ENCODE measurements at regions not wholly inside any gene's neighbourhood (a gene's known extent, or its start where the extent isn't known, plus 50 kb on each side); places are given as distances from the start of the nearest gene placed in this dataset.

DNA sequence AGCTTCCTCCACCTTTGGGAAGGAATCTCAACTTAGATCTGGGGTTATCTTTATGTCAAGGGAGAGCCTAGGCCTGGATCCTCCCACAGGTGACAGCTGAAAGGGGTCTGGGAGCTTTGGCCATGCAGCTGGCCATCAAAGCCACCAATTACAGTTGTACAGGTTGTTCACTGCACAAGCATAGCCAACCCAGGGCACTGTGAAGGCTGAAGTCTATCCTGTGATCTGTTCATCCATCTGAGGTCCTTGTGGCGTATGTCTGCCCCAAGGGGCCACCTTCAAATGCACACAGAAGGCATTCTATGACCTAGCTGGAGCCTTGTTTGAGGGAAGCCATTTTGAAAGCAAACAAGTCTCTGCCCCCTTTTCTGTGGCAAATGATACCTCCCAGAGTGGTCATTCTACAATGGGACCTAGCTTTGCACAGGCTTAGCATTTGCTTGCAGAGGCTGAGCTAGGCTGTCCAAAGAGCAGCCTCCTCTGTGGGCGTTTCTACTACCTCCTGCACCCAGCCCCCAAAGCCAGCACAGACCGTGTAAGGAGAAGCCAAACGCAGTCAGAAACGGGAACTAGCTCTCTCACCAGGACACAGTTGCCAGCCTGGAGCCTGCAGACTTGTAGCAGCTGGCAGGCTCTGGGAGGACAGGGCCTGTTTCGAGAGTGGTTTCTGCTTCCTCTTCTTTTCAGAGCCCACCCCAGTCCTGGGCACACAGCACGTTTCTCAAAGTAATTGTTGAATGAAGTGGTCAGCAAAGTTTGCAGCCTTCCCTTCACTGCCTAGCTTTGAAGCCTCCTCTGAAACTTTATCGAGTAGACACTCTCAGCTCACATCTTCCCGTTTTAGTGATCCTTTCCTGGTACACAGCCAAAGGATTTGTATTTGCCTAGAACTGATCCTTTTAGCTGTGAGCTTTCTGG is 157.3 kb upstream of the SMAD3 start:
- Histone ChIP-seq H3K4me1 (ENCODE audit: control insufficient read depth in 3 of 3, insufficient read depth in 2 of 3, low read depth in 1 of 3, low read length in 2 of 3) (no peaks in the 10 kb centered on the region), H3K36me3 (ENCODE audit: control insufficient read depth in 3 of 3, insufficient read depth in 2 of 3, low read depth in 1 of 3, low read length in 3 of 3) (no peaks in the 10 kb centered on the region)

DNA sequence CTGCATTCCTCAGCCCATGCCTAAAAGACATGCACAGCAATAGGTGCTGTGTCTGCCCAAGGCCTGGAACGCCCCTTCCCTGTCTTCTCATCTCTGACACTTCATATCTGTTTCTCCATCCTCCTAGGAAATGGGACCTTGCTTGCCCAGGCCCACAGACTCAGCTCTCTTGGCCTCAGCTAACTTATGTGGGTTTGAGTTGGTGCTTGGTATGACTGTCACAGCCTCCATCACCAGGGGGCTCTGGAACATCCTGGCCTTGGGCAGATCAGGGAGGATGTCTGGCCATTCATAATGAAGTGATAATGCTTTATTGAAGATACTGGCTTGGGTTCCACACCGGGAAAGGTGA is 156.7 kb upstream of the SMAD3 start:
- peaks cover 0 to 3% of the 10 kb centered on the region in 2 donors for H3K9me3 ChIP-seq (ENCODE audit: control insufficient read depth in 2 of 2, insufficient read depth in 1 of 2, low read depth in 1 of 2, low read length in 1 of 2)
- H3K27ac ChIP-seq (ENCODE audit: low read depth in 1 of 3, low read length in 2 of 3) = no peak overlapping the region
- FAIRE-seq (no peak), DNase-seq (no peak)
- H3K27me3 ChIP-seq (ENCODE audit: control insufficient read depth in 3 of 3, insufficient read depth in 3 of 3, low read length in 3 of 3) = peaks cover 0 to 4% (median 0%) of the 10 kb centered on the region in 3 donors
- no peaks in the 10 kb centered on the region for H3K36me3 ChIP-seq (ENCODE audit: control insufficient read depth in 3 of 3, insufficient read depth in 2 of 3, low read depth in 1 of 3, low read length in 3 of 3)
- H3K4me3 ChIP-seq (ENCODE audit: low read depth in 1 of 3, low read length in 3 of 3) = no peak overlapping the region
- no peaks in the 10 kb centered on the region for H3K4me1 ChIP-seq (ENCODE audit: control insufficient read depth in 3 of 3, insufficient read depth in 2 of 3, low read depth in 1 of 3, low read length in 2 of 3)
- 46 to 87% (median 62%) methylated on average over 2 of the region's 2 CpGs for WGBS, 3 donors

More for the DNA sequence above, 157.3 kb upstream of the SMAD3 start:
- DNase-seq = no peak
- 48 to 52% (median 52%) methylated on average over 9 of the region's 9 CpGs for WGBS, 3 donors
- Histone ChIP-seq H3K4me3 (ENCODE audit: low read depth in 1 of 3, low read length in 3 of 3) (no peak overlapping the region), H3K27ac (ENCODE audit: low read depth in 1 of 3, low read length in 2 of 3) (no peak overlapping the region), H3K9me3 (ENCODE audit: control insufficient read depth in 2 of 2, insufficient read depth in 1 of 2, low read depth in 1 of 2, low read length in 1 of 2) (peaks cover 0 to 3% of the 10 kb centered on the region in 2 donors), H3K27me3 (ENCODE audit: control insufficient read depth in 3 of 3, insufficient read depth in 3 of 3, low read length in 3 of 3) (peaks cover 0 to 4% (median 0%) of the 10 kb centered on the region in 3 donors)
- no peak for FAIRE-seq

DNA sequence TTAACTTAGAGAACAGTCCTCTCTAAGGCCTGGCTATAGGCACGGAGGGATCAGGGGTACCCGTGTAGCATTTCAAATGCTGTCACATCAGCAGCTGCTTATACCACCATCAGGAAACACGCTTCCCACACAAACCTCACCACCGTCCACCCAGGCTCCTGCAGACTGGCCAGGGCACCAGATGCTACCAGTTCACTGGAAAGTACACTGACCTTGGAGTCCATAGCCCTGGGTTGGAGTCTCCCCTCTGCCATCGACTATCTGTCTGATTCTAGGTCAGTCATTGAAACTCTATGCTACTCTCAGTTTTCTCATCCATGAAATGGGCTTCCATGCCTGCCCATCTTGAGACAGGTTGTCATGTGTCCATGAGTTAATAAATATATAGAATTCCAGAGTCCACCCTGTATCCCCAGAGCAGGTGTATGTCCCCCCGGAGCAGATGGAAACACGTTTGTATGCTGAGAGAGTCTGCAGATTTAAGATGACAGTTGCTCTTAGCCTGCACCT is 156.0 kb upstream of the SMAD3 start:
- H3K36me3 ChIP-seq (ENCODE audit: control insufficient read depth in 3 of 3, insufficient read depth in 2 of 3, low read depth in 1 of 3, low read length in 3 of 3) = no peaks in the 10 kb centered on the region
- H3K27me3 ChIP-seq (ENCODE audit: control insufficient read depth in 3 of 3, insufficient read depth in 3 of 3, low read length in 3 of 3) = peaks cover 0 to 4% (median 0%) of the 10 kb centered on the region in 3 donors
- H3K4me3 ChIP-seq (ENCODE audit: low read depth in 1 of 3, low read length in 3 of 3) = no peak overlapping the region
- H3K27ac ChIP-seq (ENCODE audit: low read depth in 1 of 3, low read length in 2 of 3) = no peak overlapping the region
- H3K9me3 ChIP-seq (ENCODE audit: control insufficient read depth in 2 of 2, insufficient read depth in 1 of 2, low read depth in 1 of 2, low read length in 1 of 2) = peaks cover 0 to 3% of the 10 kb centered on the region in 2 donors
- H3K4me1 ChIP-seq (ENCODE audit: control insufficient read depth in 3 of 3, insufficient read depth in 2 of 3, low read depth in 1 of 3, low read length in 2 of 3) = no peaks in the 10 kb centered on the region
- DNase-seq = no peak
- WGBS, 3 donors = 81 to 84% (median 82%) methylated on average over 7 of the region's 7 CpGs
- FAIRE-seq = no peak

DNA sequence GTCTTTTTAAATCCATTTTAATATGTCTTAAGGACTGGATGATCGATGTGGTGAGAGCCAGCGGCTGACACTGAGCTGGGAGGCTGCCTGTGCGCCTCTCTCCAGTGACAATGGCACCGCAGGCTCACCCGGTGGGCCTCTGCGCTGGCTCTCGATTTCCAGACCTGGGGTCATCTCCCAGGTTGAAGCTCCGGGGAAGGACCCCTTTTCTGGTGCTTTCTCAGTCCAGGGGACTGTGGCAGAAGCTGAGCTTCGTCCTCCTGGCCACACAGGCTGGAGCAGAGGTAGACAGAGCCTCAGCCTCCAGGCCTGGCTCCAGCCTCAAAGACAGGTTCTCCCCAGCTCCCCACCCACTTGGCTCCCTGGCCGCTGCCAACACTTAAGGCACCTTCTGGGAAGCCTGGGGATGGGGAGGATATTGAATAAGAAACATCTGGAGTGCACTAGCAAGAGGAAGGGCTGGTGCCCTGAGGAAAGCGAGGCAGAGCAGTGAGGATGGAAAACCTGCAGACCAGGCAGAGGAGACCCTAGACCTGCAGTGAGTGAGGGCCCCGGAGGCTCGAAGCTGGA is 154.2 kb upstream of the SMAD3 start:
- FAIRE-seq = no peak
- H3K27ac ChIP-seq (ENCODE audit: low read depth in 1 of 3, low read length in 2 of 3) = no peak overlapping the region
- no peak for DNase-seq
- WGBS, 3 donors = 87 to 90% (median 88%) methylated on average over 13 of the region's 13 CpGs
- H3K9me3 ChIP-seq (ENCODE audit: control insufficient read depth in 2 of 2, insufficient read depth in 1 of 2, low read depth in 1 of 2, low read length in 1 of 2) = no peaks in the 10 kb centered on the region
- H3K4me1 ChIP-seq (ENCODE audit: control insufficient read depth in 3 of 3, insufficient read depth in 2 of 3, low read depth in 1 of 3, low read length in 2 of 3) = no peaks in the 10 kb centered on the region
- H3K27me3 ChIP-seq (ENCODE audit: control insufficient read depth in 3 of 3, insufficient read depth in 3 of 3, low read length in 3 of 3) = peaks cover 0 to 4% (median 0%) of the 10 kb centered on the region in 3 donors
- no peak overlapping the region for H3K4me3 ChIP-seq (ENCODE audit: low read depth in 1 of 3, low read length in 3 of 3)
- H3K36me3 ChIP-seq (ENCODE audit: control insufficient read depth in 3 of 3, insufficient read depth in 2 of 3, low read depth in 1 of 3, low read length in 3 of 3) = no peaks in the 10 kb centered on the region

DNA sequence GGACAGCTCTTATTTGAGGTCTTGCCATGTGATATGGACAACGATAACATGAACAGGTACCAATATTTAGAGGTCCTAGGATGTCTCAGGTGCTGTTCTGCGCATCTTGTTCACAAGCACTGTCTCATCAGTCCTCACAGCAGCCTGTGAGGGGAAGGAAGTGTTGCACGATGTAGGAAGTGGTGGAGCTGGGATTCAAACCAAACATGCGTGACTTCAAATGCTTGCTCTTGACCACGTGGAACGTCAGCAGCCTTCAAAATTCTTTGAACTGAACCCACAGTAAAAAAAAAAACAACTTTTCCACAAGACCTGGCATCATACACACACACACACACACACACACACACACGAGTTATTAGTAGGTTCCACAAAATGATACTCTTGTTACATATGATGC is 153.4 kb upstream of the SMAD3 start:
- Histone ChIP-seq H3K9me3 (ENCODE audit: control insufficient read depth in 2 of 2, insufficient read depth in 1 of 2, low read depth in 1 of 2, low read length in 1 of 2) (no peaks in the 10 kb centered on the region), H3K4me3 (ENCODE audit: low read depth in 1 of 3, low read length in 3 of 3) (no peak overlapping the region), H3K27me3 (ENCODE audit: control insufficient read depth in 3 of 3, insufficient read depth in 3 of 3, low read length in 3 of 3) (peaks cover 0 to 4% (median 0%) of the 10 kb centered on the region in 3 donors), H3K36me3 (ENCODE audit: control insufficient read depth in 3 of 3, insufficient read depth in 2 of 3, low read depth in 1 of 3, low read length in 3 of 3) (no peaks in the 10 kb centered on the region), H3K4me1 (ENCODE audit: control insufficient read depth in 3 of 3, insufficient read depth in 2 of 3, low read depth in 1 of 3, low read length in 2 of 3) (no peaks in the 10 kb centered on the region), H3K27ac (ENCODE audit: low read depth in 1 of 3, low read length in 2 of 3) (no peak overlapping the region)
- 57 to 70% (median 62%) methylated on average over 7 of the region's 7 CpGs for WGBS, 3 donors
- DNase-seq (no peak), FAIRE-seq (no peak)

DNA sequence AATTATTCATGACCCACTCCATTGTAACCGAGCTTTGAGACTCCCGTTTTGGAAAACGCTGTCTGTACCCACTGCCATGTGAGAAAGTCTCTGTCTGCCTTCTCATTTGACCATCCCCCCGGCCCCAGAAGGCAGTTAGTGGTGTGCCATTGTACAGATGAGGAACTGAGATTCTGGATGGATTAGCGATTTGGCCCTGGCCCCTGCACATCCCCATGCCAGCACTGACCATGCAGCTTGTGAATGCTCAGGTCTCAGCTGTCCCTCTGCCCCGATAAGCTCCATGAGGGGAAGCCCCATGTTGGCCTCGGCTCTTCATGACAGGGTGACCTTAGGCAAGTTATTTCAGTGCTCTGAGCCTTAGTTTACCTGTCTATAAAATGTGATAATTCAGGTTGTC is 153.0 kb upstream of the SMAD3 start:
- H3K27me3 ChIP-seq (ENCODE audit: control insufficient read depth in 3 of 3, insufficient read depth in 3 of 3, low read length in 3 of 3) = peaks cover 0 to 4% (median 0%) of the 10 kb centered on the region in 3 donors
- H3K4me1 ChIP-seq (ENCODE audit: control insufficient read depth in 3 of 3, insufficient read depth in 2 of 3, low read depth in 1 of 3, low read length in 2 of 3) = no peaks in the 10 kb centered on the region
- FAIRE-seq (no peak), DNase-seq (no peak)
- H3K9me3 ChIP-seq (ENCODE audit: control insufficient read depth in 2 of 2, insufficient read depth in 1 of 2, low read depth in 1 of 2, low read length in 1 of 2) = no peaks in the 10 kb centered on the region
- WGBS, 3 donors = 74 to 87% (median 82%) methylated on average over 7 of the region's 7 CpGs
- H3K27ac ChIP-seq (ENCODE audit: low read depth in 1 of 3, low read length in 2 of 3) = no peak overlapping the region
- no peaks in the 10 kb centered on the region for H3K36me3 ChIP-seq (ENCODE audit: control insufficient read depth in 3 of 3, insufficient read depth in 2 of 3, low read depth in 1 of 3, low read length in 3 of 3)
- H3K4me3 ChIP-seq (ENCODE audit: low read depth in 1 of 3, low read length in 3 of 3) = no peak overlapping the region

DNA sequence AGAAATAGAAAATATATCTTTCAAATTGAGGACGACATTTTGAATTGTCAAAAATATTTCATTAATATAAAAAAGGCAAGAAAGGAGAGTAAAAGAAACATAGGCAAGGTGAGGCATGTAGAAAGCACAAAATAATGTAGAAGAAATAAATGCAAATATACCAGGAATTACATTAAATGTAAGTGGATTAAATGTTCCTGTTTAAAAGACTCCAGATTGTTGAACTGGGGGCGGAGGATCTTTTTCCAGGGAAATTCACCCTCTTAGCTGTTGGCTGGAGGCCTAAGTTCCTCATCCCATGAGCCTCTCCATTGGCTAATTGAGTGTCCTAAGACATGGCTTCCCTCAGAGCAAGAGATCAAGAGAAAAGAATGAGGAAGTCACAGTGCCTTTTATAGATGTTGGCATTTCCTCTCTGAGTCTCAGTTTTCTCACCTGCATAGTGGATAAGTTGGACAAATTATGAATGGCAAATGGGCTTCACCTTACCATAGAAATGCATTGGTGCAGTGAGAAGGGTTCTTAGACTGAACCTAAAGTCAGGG is 147.4 kb upstream of the SMAD3 start:
- WGBS, 3 donors = 95 to 97% (median 96%) methylated on average over 2 of the region's 2 CpGs
- H3K4me1 ChIP-seq (ENCODE audit: control insufficient read depth in 3 of 3, insufficient read depth in 2 of 3, low read depth in 1 of 3, low read length in 2 of 3) = no peaks in the 10 kb centered on the region
- H3K27ac ChIP-seq (ENCODE audit: low read depth in 1 of 3, low read length in 2 of 3) = no peak overlapping the region
- FAIRE-seq (no peak), DNase-seq (no peak)
- no peak overlapping the region for H3K4me3 ChIP-seq (ENCODE audit: low read depth in 1 of 3, low read length in 3 of 3)
- peaks cover 0 to 6% (median 0%) of the 10 kb centered on the region in 3 donors for H3K27me3 ChIP-seq (ENCODE audit: control insufficient read depth in 3 of 3, insufficient read depth in 3 of 3, low read length in 3 of 3)
- peaks cover 0 to 13% of the 10 kb centered on the region in 2 donors for H3K9me3 ChIP-seq (ENCODE audit: control insufficient read depth in 2 of 2, insufficient read depth in 1 of 2, low read depth in 1 of 2, low read length in 1 of 2)
- no peaks in the 10 kb centered on the region for H3K36me3 ChIP-seq (ENCODE audit: control insufficient read depth in 3 of 3, insufficient read depth in 2 of 3, low read depth in 1 of 3, low read length in 3 of 3)

DNA sequence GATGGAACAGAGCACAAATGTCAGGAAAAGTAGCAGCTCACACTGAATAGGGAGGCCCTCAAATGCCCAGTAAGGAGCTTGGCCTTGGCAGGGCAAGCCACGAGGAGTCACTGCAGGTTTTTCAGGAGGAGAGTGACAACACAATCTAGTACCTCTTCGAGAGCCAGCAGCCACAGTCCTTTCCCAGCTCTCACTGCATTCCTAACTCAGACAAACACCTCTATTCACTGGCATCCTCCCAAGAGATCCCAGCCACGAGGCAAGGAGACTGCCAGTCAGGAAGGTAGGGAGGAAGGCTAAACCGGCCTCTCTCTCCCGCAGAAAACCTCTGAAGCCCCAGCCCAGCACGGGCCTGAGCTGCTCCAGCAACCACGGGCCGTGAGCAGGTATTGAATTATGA is 146.0 kb upstream of the SMAD3 start:
- no peak for FAIRE-seq
- DNase-seq = no peak

More for the DNA sequence above, 146.0 kb upstream of the SMAD3 start:
- Histone ChIP-seq H3K27me3 (ENCODE audit: control insufficient read depth in 3 of 3, insufficient read depth in 3 of 3, low read length in 3 of 3) (peaks cover 0 to 6% (median 0%) of the 10 kb centered on the region in 3 donors), H3K4me3 (ENCODE audit: low read depth in 1 of 3, low read length in 3 of 3) (no peak overlapping the region), H3K9me3 (ENCODE audit: control insufficient read depth in 2 of 2, insufficient read depth in 1 of 2, low read depth in 1 of 2, low read length in 1 of 2) (peaks cover 0 to 17% of the 10 kb centered on the region in 2 donors), H3K36me3 (ENCODE audit: control insufficient read depth in 3 of 3, insufficient read depth in 2 of 3, low read depth in 1 of 3, low read length in 3 of 3) (no peaks in the 10 kb centered on the region), H3K27ac (ENCODE audit: low read depth in 1 of 3, low read length in 2 of 3) (no peak overlapping the region), H3K4me1 (ENCODE audit: control insufficient read depth in 3 of 3, insufficient read depth in 2 of 3, low read depth in 1 of 3, low read length in 2 of 3) (no peaks in the 10 kb centered on the region)
- 69 to 72% (median 71%) methylated on average over 8 of the region's 8 CpGs for WGBS, 3 donors
